ENCODE measurements at regions not wholly inside any gene's neighbourhood (a gene's known extent, or its start where the extent isn't known, plus 50 kb on each side); places are given as distances from the start of the nearest gene placed in this dataset.
"Not testable (repeated sequence)": the region's sequence is repeated elsewhere in the genome, so short reads cannot be mapped to it uniquely, and the experiment has no call there.

- no peak for DNase-seq (ENCODE audit: low read depth)
Measured at GRCh38 chr10:52952391-52953055, 179.9 kb upstream of the MBL2 start.

- DNase-seq (ENCODE audit: low read depth): peak; percentile 1
Measured at GRCh38 chr10:52951824-52952223, 179.2 kb upstream of the MBL2 start.

- no peak for DNase-seq (ENCODE audit: low read depth)
Measured at GRCh38 chr10:52950578-52950977, 178.0 kb upstream of the MBL2 start.

- DNase-seq (ENCODE audit: low read depth): no peak
Measured at GRCh38 chr10:52949899-52950298, 177.3 kb upstream of the MBL2 start.

- no peak for DNase-seq (ENCODE audit: low read depth)
Measured at GRCh38 chr10:52946486-52946885, 173.9 kb upstream of the MBL2 start.

GRCh38 chr10:52945521-52945920 is 172.9 kb upstream of the MBL2 start:
- not testable (repeated sequence) for DNase-seq (ENCODE audit: low read depth)

- DNase-seq (ENCODE audit: low read depth): no peak
Measured at GRCh38 chr10:52940921-52941320, 168.3 kb upstream of the MBL2 start.

DNA sequence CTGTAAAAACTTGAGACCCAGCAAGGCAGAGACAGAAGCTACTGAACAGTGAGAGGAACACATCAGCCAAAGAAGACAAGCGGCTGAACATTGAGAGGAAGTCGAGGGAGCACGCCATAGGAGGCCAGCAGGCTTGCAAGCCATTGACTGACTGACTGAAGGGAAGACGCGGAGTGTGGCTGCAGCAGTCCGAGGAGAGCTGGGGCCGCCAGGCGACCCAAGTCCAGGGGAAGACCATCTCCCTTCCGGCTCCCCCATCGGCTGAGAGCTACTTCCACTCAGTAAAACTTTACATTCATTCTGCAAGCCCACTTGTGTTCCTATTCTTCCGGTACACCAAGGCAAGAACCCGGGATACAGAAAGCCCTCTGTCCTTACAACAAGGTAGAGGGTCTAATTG is 167.3 kb upstream of the MBL2 start:
- DNase-seq (ENCODE audit: low read depth): no peak

DNA sequence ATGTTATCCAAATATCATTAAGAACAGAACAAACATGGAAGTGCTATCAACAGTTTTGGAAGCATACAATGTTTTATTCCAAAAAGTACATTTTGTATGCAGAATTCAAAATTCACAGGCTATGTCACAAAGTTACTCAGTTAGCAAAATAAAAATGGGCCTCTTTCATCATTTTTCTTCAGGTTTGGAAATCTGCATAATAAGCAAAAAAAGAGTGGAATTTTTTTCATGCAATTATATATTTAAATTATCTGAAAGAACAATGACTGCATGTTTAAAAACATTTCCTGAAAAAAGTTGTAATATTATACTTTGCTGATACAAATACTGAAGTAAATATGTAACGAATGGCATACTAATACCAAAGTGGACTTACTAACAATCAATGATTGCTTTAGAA is 161.2 kb upstream of the MBL2 start:
- no peak for DNase-seq (ENCODE audit: low read depth)

GRCh38 chr10:52927678-52928077 is 155.1 kb upstream of the MBL2 start:
- DNase-seq (ENCODE audit: low read depth): no peak

GRCh38 chr10:52923520-52923919 is 150.9 kb upstream of the MBL2 start:
- no peak for DNase-seq (ENCODE audit: low read depth)

GRCh38 chr10:52918714-52919305 is 146.2 kb upstream of the MBL2 start:
- DNase-seq (ENCODE audit: low read depth): no peak

DNA sequence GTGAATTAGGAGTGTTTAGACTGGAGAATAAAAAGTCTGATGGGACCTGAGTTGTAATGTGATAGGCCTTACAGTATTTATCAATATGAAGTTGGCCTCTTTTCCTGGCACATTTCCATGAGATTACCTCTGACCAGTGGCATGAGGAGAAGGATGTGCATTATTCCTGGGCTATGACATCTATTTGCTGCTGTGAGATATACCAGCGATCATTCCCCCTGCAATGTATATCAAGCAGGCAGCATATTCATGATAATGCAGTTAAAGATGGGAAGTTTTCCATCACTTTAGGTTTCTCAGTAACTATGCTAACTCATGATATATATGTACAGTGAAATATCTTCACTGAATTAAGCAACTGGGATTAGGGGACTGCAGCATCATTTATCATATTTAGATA is 142.8 kb upstream of the MBL2 start:
- DNase-seq (ENCODE audit: low read depth): no peak

- DNase-seq (ENCODE audit: low read depth): no peak
Measured at GRCh38 chr10:52911163-52911562, 138.6 kb upstream of the MBL2 start.

GRCh38 chr10:52908478-52908877 is 135.9 kb upstream of the MBL2 start:
- no peak for DNase-seq (ENCODE audit: low read depth)

- no peak for DNase-seq (ENCODE audit: low read depth)
Measured at GRCh38 chr10:52906046-52906445, 133.5 kb upstream of the MBL2 start.

DNA sequence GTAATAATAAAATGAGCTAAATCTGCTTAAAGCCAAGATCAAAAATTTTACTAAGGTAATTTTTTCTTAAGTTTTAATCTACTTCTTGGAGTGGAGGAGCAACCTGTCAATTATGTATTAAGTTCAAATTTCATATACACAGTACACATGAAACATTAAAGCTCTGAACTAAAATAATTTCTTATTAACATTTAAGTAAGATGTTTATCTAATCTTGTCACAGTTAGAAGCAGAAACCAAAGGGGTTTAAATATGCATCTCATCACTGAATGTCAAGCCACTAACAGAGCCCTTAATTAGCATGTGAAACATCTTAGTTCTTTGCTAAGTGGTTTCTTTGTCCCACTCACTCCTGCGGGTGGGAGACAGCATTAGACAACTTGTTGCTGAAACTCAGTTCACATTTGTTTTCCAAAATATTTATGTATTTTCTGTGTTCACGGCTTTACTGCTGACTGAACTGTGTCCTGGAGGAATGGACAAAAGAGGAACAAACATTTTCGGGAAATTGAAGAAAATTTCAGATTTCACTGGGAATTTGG is 130.9 kb upstream of the MBL2 start:
- no peak for DNase-seq (ENCODE audit: low read depth)

GRCh38 chr10:52900593-52900992 is 128.0 kb upstream of the MBL2 start:
- no peak for DNase-seq (ENCODE audit: low read depth)

DNA sequence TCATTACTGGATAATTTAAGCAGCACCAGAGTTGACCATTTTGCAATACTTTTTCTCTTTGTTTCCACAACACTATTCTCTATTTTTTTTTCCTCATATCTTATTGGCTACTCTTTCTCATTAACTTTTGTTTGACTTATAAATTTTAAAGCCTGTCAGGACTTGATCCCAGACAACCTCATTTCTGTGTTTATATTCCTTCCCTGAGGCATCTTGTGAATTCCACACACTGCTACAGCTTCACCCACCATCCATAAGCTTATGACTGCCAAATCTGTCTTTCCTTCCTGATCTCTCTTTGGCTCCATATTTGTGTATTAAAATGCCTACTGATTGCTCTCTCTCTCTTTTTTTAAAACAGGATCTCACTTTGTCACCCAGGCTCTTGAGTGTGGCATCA is 124.6 kb upstream of the MBL2 start:
- DNase-seq (ENCODE audit: low read depth): no peak

- no peak for DNase-seq (ENCODE audit: low read depth)
Measured at GRCh38 chr10:52895059-52895458, 122.5 kb upstream of the MBL2 start.

- no peak for DNase-seq (ENCODE audit: low read depth)
Measured at GRCh38 chr10:52890281-52890680, 117.7 kb upstream of the MBL2 start.

DNA sequence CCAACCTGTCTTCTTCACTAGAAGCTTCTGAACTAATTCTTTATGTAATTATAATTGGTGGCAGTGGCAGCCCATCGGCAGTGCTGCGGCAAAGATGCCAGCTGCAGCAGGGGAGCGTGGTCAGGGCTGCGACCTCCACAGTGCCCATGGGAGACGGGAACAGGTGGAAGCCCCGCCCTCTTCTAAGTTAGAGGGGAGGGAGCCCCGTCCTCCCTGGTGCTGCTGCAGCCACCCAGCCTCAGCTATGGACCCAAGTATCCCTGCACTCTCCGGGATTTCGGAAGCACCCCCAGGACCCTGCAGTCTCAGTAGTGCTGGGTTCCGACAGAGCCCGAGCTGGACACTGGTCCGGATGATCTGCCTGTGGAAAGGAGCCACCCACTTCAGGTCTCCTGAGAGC is 117.0 kb upstream of the MBL2 start:
- DNase-seq (ENCODE audit: low read depth): no peak

DNA sequence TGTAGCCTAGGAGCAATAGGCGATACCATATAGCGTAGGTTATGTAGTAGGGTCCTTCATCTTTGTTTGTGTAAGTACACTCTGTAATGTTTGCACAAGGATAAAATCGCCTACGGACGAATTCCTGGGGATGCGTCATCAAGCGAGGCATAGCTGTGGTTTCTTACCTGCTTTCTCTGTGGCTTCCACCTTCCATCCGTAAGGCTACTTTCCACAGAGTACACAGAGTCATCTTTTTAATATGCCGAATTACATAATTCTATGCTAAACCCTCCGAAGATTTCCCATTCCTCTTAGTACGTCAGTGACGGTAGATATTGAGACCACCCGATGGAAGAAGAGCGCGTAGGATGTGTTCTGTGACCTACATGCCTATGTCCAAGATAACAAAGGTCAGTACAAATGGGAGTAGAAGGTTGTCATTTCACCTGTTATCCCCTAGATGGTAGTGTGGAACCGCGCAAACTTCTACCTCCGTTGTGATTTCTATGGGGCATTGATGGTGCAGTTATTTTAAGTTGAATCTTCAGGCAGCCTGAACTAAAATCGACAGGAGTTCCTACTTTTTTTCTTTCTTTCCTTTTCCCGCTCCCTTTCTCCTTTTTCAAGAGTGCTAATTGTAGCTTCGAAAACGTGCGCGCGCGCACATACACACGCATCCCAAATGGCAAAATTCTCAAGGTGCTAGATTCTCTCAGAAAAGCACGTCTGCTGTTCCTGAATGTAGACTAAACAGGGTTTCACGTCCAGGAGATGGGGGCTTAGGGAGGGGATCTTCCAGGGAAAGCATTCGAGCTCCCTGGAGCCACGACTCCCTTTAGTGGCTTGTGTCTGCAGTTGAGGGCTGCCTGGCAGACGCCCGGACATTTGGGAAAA is 111.7 kb upstream of the MBL2 start:
- DNase-seq (ENCODE audit: low read depth): peak; percentile 59

Measured in iris pigment epithelial cell (primary cell).